Liver (tissue), 8 donors: ENCODE measurements at regions not wholly inside any gene's neighbourhood (a gene's known extent, or its start where the extent isn't known, plus 50 kb on each side); places are given as distances from the start of the nearest gene placed in this dataset.

Experiments used
- DNase-seq: peaks from one replicate; pipeline ENCODE4 v3.0.0-alpha.2; 2017; ENCODE audit warnings: low spot score
- H3K27ac ChIP-seq, 2 donors: one replicate each; pipeline ENCODE4 v1.7.0; 2013; ENCODE audit warnings: inconsistent platforms in 2 of 2, low read length in 2 of 2, control low read depth in 1 of 2, low read depth in 1 of 2, mild to moderate bottlenecking in 1 of 2
- H3K27me3 ChIP-seq, 4 donors: one replicate each; pipeline versions ENCODE4 v1.6.1 to v1.7.0; 2013; ENCODE audit warnings: low read length in 3 of 4, inconsistent platforms in 1 of 4, mild to moderate bottlenecking in 1 of 4, moderate library complexity in 1 of 4; ENCODE audit not compliant: control insufficient read depth in 4 of 4, insufficient read depth in 4 of 4
- H3K36me3 ChIP-seq, 4 donors: one replicate each; pipeline versions ENCODE4 v1.6.1 to v1.7.0; 2013; ENCODE audit warnings: low read length in 3 of 4, mild to moderate bottlenecking in 3 of 4, low read depth in 1 of 4, moderate library complexity in 1 of 4; ENCODE audit not compliant: control insufficient read depth in 4 of 4, insufficient read depth in 3 of 4
- H3K4me1 ChIP-seq, 4 donors: one replicate each; pipeline versions ENCODE4 v1.6.1 to v1.7.0; 2013; ENCODE audit warnings: low read length in 3 of 4, mild to moderate bottlenecking in 3 of 4, moderate library complexity in 1 of 4; ENCODE audit not compliant: control insufficient read depth in 4 of 4, insufficient read depth in 4 of 4
- H3K4me3 ChIP-seq, 3 donors: one replicate each; pipeline versions ENCODE4 v1.6.1 to v1.7.0; 2013; ENCODE audit warnings: low read length in 3 of 3, control low read depth in 1 of 3, low read depth in 1 of 3, mild to moderate bottlenecking in 1 of 3
- H3K9ac ChIP-seq, 2 donors: one replicate each; pipeline ENCODE4 v1.7.0; 2013; ENCODE audit warnings: low read length in 2 of 2, mild to moderate bottlenecking in 2 of 2, moderate library complexity in 2 of 2, control low read depth in 1 of 2, low read depth in 1 of 2
- H3K9me3 ChIP-seq, 4 donors: one replicate each; pipeline versions ENCODE4 v1.6.1 to v1.7.0; 2013; ENCODE audit warnings: low read length in 3 of 4; ENCODE audit not compliant: control insufficient read depth in 4 of 4
- CTCF ChIP-seq: fragments of 150-350 bp; IDR thresholded peaks from 2 replicates; pipeline ENCODE4 v1.5.1; 2017; ENCODE audit warnings: improper control_type of control experiment, low read depth, low read length; ENCODE audit not compliant: missing input control
- EGR1 ChIP-seq, 2 donors: IDR thresholded peaks; 2 replicates each; pipeline ENCODE4 v1.6.1; 2016 to 2018; ENCODE audit warnings: antibody characterized with exemption in 2 of 2, low read depth in 2 of 2
- FOXA1 ChIP-seq: IDR thresholded peaks from 2 replicates; pipeline ENCODE4 v1.6.1; 2016; ENCODE audit warnings: antibody characterized with exemption
- FOXA2 ChIP-seq: IDR thresholded peaks from 2 replicates; pipeline ENCODE4 v1.6.1; 2016; ENCODE audit warnings: antibody characterized with exemption
- GABPA ChIP-seq, 2 donors: IDR thresholded peaks in 1 of 2; conservative IDR thresholded peaks in 1 of 2; 2 replicates each; pipeline ENCODE4 v1.6.1; 2016; ENCODE audit warnings: antibody characterized with exemption in 2 of 2, mild to moderate bottlenecking in 1 of 2, moderate library complexity in 1 of 2
- HNF4A ChIP-seq, 2 donors: conservative IDR thresholded peaks; 2 replicates each; pipeline ENCODE4 v1.6.1; 2016; ENCODE audit warnings: antibody characterized with exemption in 2 of 2, mild to moderate bottlenecking in 2 of 2
- HNF4G ChIP-seq: IDR thresholded peaks from 2 replicates; pipeline ENCODE4 v1.6.1; 2016; ENCODE audit warnings: antibody characterized with exemption
- JUND ChIP-seq, 2 donors: IDR thresholded peaks; 2 replicates each; pipeline ENCODE4 v1.6.1; 2016; ENCODE audit warnings: antibody characterized with exemption in 2 of 2
- NR2F2 ChIP-seq: IDR thresholded peaks from 2 replicates; pipeline ENCODE4 v1.6.1; 2016; ENCODE audit warnings: antibody characterized with exemption
- RAD21 ChIP-seq, 2 donors: IDR thresholded peaks; 2 replicates each; pipeline ENCODE4 v1.6.1; 2016; ENCODE audit warnings: antibody characterized with exemption in 2 of 2, mild to moderate bottlenecking in 2 of 2
- REST ChIP-seq: IDR thresholded peaks from 2 replicates; pipeline ENCODE4 v1.6.1; 2016; ENCODE audit warnings: antibody characterized with exemption, mild to moderate bottlenecking
- RXRA ChIP-seq, 2 donors: IDR thresholded peaks; 2 replicates each; pipeline ENCODE4 v1.6.1; 2017 to 2018; ENCODE audit warnings: antibody characterized with exemption in 2 of 2, mild to moderate bottlenecking in 1 of 2
- SP1 ChIP-seq: IDR thresholded peaks from 2 replicates; pipeline ENCODE4 v1.6.1; 2018; ENCODE audit warnings: antibody characterized with exemption, mild to moderate bottlenecking
- TAF1 ChIP-seq: conservative IDR thresholded peaks from 2 replicates; pipeline ENCODE4 v1.6.1; 2016; ENCODE audit warnings: antibody characterized with exemption, mild to moderate bottlenecking
- YY1 ChIP-seq: IDR thresholded peaks from 2 replicates; pipeline ENCODE4 v1.6.1; 2016; ENCODE audit warnings: antibody characterized with exemption, mild to moderate bottlenecking
- WGBS: extraction: QIAGEN DNeasy Blood & Tissue Kit; methylation state at CpG from one replicate; pipeline ENCODE4 v1.1.7; 2013; 5-methylcytosine and 5-hydroxymethylcytosine counted together
- TF ChIP-seq, protein P1 (sequence below): IDR thresholded peaks from 2 replicates; pipeline ENCODE4 v1.6.1; 2016; ENCODE audit warnings: antibody characterized with exemption
- TF ChIP-seq, protein P2 (sequence below): IDR thresholded peaks from 2 replicates; pipeline ENCODE4 v1.6.1; 2016; ENCODE audit warnings: antibody characterized with exemption
- TF ChIP-seq, protein P3 (sequence below): IDR thresholded peaks from 2 replicates; pipeline ENCODE4 v1.6.1; 2016; ENCODE audit warnings: antibody characterized with exemption
- donor health status: healthy.
- donor health status: healthy.
- donor health status: healthy.
- donor health status: healthy.
- donor health status: healthy.

DNA sequence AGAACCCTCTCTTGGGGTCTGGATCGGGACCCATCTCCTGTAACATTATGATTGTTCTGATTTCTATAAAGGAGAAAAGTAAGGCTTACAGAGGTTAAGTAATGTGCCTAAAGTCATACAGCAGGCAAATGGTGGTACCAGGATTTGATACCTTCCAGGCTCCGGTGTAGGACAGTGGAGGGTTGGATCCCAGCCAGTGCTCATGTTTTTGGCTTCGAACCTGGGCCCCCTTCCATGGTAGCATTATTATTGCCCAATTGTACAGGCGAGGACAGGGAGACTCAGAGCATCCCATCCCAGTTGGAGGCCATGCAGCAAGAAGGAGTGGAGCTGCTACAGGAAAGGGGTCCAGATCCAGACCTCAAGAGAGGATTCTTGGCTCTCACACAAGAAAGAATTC, 202.7 kb downstream of the TFAP2C start:
- peaks cover 0 to 2% (median 0%) of the 10 kb centered on the region in 4 donors for H3K4me1 ChIP-seq
- H3K4me3 ChIP-seq = no peak overlapping the region
- 66% methylated on average over 4 of the region's 4 CpGs for WGBS
- no peaks in the 10 kb centered on the region for H3K9me3 ChIP-seq
- H3K27me3 ChIP-seq = peaks cover 0 to 8% (median 3%) of the 10 kb centered on the region in 4 donors
- no peaks in the 10 kb centered on the region for H3K36me3 ChIP-seq
- H3K27ac ChIP-seq = no peak overlapping the region
- no peak for DNase-seq
- TF ChIP-seq JUND (IDR thresholded peaks at IDR 0.05) (no peak), NR2F2 (no peak), CTCF (no peak), EGR1 (IDR thresholded peaks at IDR 0.05; ENCODE audit: low read depth in 2 of 2) (no peak), HNF4A (conservative IDR thresholded peaks at IDR 0.05) (no peak), FOXA2 (no peak), FOXA1 (no peak), GABPA (IDR thresholded peaks at IDR 0.05 in 1 of 2, conservative IDR thresholded peaks at IDR 0.05 in 1 of 2) (no peak), RAD21 (IDR thresholded peaks at IDR 0.05) (no peak), HNF4G (no peak), YY1 (no peak), SP1 (no peak), REST (no peak), TAF1 (no peak), RXRA (IDR thresholded peaks at IDR 0.05) (no peak)
- TF ChIP-seq, protein P1, sequence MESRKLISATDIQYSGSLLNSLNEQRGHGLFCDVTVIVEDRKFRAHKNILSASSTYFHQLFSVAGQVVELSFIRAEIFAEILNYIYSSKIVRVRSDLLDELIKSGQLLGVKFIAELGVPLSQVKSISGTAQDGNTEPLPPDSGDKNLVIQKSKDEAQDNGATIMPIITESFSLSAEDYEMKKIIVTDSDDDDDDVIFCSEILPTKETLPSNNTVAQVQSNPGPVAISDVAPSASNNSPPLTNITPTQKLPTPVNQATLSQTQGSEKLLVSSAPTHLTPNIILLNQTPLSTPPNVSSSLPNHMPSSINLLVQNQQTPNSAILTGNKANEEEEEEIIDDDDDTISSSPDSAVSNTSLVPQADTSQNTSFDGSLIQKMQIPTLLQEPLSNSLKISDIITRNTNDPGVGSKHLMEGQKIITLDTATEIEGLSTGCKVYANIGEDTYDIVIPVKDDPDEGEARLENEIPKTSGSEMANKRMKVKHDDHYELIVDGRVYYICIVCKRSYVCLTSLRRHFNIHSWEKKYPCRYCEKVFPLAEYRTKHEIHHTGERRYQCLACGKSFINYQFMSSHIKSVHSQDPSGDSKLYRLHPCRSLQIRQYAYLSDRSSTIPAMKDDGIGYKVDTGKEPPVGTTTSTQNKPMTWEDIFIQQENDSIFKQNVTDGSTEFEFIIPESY = no peak
- TF ChIP-seq, protein P2, sequence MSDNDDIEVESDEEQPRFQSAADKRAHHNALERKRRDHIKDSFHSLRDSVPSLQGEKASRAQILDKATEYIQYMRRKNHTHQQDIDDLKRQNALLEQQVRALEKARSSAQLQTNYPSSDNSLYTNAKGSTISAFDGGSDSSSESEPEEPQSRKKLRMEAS = no peak
- TF ChIP-seq, protein P3, sequence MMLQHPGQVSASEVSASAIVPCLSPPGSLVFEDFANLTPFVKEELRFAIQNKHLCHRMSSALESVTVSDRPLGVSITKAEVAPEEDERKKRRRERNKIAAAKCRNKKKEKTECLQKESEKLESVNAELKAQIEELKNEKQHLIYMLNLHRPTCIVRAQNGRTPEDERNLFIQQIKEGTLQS = no peak
- no peak overlapping the region for H3K9ac ChIP-seq
